ENCODE measurements at regions not wholly inside any gene's neighbourhood (a gene's known extent, or its start where the extent isn't known, plus 50 kb on each side); places are given as distances from the start of the nearest gene placed in this dataset.

DNA sequence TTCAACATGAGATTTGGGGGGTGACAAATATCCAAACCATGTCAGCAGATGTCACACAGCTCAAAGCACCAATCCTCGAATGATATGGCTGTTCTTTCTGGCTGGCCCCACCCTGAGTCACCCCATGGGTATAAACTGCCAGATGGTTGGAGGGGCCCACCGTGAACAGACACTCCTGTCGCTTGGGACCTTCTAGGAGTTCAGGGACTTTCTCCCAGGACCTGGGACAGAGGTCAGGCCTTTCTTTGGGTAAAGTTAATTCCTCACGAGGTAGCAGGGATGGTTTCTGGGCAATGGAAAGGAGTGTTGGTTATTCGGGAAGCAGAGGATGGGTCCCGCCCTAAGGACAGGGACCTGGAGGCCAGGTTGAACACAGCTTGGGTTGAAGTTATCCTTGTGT, 262.0 kb downstream of the ACTR3B start:
- no peaks in the 10 kb centered on the region for H3K4me1 ChIP-seq
- TF ChIP-seq, protein P1, sequence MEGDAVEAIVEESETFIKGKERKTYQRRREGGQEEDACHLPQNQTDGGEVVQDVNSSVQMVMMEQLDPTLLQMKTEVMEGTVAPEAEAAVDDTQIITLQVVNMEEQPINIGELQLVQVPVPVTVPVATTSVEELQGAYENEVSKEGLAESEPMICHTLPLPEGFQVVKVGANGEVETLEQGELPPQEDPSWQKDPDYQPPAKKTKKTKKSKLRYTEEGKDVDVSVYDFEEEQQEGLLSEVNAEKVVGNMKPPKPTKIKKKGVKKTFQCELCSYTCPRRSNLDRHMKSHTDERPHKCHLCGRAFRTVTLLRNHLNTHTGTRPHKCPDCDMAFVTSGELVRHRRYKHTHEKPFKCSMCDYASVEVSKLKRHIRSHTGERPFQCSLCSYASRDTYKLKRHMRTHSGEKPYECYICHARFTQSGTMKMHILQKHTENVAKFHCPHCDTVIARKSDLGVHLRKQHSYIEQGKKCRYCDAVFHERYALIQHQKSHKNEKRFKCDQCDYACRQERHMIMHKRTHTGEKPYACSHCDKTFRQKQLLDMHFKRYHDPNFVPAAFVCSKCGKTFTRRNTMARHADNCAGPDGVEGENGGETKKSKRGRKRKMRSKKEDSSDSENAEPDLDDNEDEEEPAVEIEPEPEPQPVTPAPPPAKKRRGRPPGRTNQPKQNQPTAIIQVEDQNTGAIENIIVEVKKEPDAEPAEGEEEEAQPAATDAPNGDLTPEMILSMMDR (IDR thresholded peaks at IDR 0.05; ENCODE audit: low read depth, low read length) = no peak
- H3K4me3 ChIP-seq (ENCODE audit: low read depth, low read length) = no peak overlapping the region
- H3K9me3 ChIP-seq = no peaks in the 10 kb centered on the region
- DNase-seq = no peak
- H3K27me3 ChIP-seq = no peaks in the 10 kb centered on the region
- H3K36me3 ChIP-seq = no peaks in the 10 kb centered on the region

DNA sequence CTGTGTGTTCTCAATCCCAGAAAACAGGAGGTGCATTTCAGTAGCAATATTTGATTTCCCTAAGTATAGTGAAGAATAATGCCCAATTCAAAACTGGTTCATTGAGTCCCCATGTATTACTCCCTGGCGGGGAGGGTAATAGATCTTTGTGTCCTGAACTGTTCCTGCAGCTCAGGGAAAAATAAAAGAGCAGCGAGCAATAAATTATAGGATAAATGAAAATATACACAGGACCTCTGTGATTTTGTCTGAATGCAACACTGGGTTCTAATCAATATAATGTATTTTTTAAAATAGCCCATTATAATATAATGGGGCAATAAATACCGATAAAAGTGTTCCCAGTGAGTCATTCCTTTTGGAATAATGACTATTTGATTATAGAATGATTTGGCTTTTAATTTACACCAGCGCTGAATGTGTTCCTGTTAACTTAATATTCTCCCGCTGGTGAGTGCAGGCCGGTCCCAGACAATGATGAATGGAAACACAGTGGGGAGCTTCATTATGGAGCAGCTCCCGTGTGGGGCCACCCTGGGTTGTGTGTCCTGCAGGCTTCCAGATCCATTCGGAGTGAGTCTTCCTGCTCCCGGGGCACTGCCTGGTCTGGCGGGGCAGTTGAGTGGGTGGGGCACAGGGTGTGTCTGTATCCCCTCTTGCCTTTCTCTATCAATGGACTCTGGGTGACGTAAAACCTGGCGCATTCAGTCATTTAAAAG, 263.1 kb downstream of the ACTR3B start:
- no peaks in the 10 kb centered on the region for H3K36me3 ChIP-seq
- no peak for DNase-seq
- H3K4me3 ChIP-seq (ENCODE audit: low read depth, low read length) = no peak overlapping the region
- H3K4me1 ChIP-seq = no peaks in the 10 kb centered on the region
- H3K9me3 ChIP-seq = no peaks in the 10 kb centered on the region
- 0 out of 2 replicates have a peak, but pooled peaks cover 3% of the 10 kb centered on the region for H3K27me3 ChIP-seq
- TF ChIP-seq, protein P1 (IDR thresholded peaks at IDR 0.05; ENCODE audit: low read depth, low read length) = no peak

DNA sequence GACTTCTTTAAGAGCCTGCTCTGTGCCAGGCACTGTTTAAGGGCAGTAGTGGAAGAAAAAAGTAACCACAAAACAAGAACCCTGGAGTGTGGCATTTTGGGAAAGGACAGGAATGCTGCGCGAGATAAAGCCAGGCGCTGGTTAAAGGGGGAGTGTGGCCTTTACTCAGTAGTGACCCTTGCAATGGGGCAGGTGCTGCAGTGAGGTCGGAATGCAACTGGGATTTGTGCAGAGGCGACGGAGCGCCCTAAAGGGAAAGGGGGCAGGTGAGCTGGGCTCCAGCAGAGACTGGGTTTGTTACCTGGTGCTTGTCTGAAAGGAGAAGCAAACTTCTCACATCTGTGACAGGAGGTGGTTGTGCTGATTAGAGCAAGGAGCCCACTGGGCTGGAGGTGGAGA, 263.6 kb downstream of the ACTR3B start:
- no peaks in the 10 kb centered on the region for H3K9me3 ChIP-seq
- H3K4me3 ChIP-seq (ENCODE audit: low read depth, low read length) = no peak overlapping the region
- H3K27me3 ChIP-seq = 0 out of 2 replicates have a peak, but pooled peaks cover 3% of the 10 kb centered on the region
- no peak for DNase-seq
- TF ChIP-seq, protein P1 (IDR thresholded peaks at IDR 0.05; ENCODE audit: low read depth, low read length) = no peak
- H3K36me3 ChIP-seq = no peaks in the 10 kb centered on the region
- H3K4me1 ChIP-seq = no peaks in the 10 kb centered on the region

DNA sequence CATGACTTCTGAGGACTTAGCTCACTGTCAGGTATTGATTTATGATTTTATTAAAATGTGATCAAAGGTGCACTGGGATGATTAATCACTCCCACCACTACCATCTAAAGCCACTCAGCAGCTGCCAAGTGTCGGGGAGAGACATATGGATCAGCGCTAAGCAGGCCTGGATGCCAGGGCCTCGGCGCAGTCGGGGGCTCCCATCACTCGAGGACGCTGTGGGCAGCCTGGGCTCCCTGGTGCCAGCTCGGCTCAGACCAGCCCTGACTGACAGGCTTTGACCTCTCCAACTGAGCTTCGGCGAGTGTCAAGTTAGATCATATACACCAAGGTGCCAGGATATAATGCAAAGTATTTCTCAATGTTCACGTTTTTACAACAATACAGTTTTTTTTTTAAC, 267.7 kb downstream of the ACTR3B start:
- Histone ChIP-seq H3K9me3 (no peaks in the 10 kb centered on the region), H3K27me3 (0 out of 2 replicates have a peak, but pooled peaks cover 3% of the 10 kb centered on the region), H3K4me1 (no peaks in the 10 kb centered on the region), H3K36me3 (no peaks in the 10 kb centered on the region), H3K4me3 (ENCODE audit: low read depth, low read length) (no peak overlapping the region)
- TF ChIP-seq, protein P1 (IDR thresholded peaks at IDR 0.05; ENCODE audit: low read depth, low read length) = no peak
- DNase-seq = no peak

DNA sequence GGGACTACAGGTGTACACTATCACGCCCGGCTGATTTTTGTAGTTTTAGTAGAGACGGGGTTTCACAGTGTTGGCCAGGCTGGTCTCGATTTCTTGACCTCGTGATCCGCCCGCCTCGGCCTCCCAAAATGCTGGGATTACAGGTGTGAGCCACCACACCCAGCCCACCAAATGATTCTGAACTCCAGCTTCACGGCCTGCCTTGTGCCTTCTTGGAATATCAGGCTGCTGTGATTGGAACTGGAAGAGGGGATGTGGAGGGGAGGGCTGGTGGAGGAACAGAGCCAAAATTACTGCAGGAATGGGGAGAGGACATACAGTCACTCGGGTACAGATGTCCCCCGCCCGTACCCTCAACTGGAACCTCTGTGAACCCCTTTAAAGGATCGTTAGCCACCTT, 268.4 kb downstream of the ACTR3B start:
- no peaks in the 10 kb centered on the region for H3K36me3 ChIP-seq
- no peaks in the 10 kb centered on the region for H3K4me1 ChIP-seq
- no peak for DNase-seq
- H3K9me3 ChIP-seq = no peaks in the 10 kb centered on the region
- TF ChIP-seq, protein P1 (IDR thresholded peaks at IDR 0.05; ENCODE audit: low read depth, low read length) = no peak
- H3K27me3 ChIP-seq = 0 out of 2 replicates have a peak, but pooled peaks cover 3% of the 10 kb centered on the region
- no peak overlapping the region for H3K4me3 ChIP-seq (ENCODE audit: low read depth, low read length)

DNA sequence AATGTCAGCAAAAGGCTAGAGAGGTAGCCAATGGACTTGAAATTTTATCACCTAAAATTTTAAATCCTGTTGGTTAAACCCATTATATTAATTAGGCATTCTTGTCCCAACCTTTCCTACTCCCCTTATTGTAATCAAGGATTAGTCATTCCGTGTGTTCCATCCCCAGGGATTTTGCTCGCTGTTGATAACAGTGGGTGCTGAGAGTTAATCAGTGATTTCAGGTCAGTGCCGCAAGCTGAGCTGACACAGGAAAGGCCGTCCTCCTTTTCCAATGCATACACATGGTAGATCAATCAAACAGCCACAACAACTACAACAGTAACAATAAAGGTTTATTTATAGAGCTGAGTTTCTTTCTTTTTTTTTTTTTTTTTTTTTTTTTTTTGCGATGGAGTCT, 271.4 kb downstream of the ACTR3B start:
- TF ChIP-seq, protein P1 (IDR thresholded peaks at IDR 0.05; ENCODE audit: low read depth, low read length) = no peak
- Histone ChIP-seq H3K36me3 (no peaks in the 10 kb centered on the region), H3K4me1 (no peaks in the 10 kb centered on the region), H3K27me3 (0 out of 2 replicates have a peak, but pooled peaks cover 3% of the 10 kb centered on the region), H3K9me3 (no peaks in the 10 kb centered on the region), H3K4me3 (ENCODE audit: low read depth, low read length) (no peak overlapping the region)
- DNase-seq = no peak
